ENCODE measurements at regions not wholly inside any gene's neighbourhood (a gene's known extent, or its start where the extent isn't known, plus 50 kb on each side); places are given as distances from the start of the nearest gene placed in this dataset.

DNA sequence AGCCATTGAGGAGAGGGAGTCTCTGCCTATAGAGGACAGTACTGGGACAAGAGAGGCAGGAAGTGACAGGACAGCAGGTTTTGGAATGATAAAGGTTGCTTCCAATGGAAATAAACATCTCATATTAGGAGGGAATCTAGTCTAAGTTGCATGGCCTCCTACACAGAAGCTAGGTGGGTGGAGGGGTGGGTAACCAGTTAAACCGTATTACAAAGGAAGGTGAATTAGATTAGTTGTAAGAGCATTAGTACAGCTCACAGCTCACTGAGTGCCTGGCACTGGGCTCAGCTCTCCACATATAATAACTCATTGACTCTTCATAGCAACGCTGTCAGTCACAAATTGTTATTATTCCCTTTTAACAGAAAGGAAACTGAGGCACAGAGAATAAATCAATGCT lies 468.1 kb downstream of the PTPRU start:
- no peak for DNase-seq

DNA sequence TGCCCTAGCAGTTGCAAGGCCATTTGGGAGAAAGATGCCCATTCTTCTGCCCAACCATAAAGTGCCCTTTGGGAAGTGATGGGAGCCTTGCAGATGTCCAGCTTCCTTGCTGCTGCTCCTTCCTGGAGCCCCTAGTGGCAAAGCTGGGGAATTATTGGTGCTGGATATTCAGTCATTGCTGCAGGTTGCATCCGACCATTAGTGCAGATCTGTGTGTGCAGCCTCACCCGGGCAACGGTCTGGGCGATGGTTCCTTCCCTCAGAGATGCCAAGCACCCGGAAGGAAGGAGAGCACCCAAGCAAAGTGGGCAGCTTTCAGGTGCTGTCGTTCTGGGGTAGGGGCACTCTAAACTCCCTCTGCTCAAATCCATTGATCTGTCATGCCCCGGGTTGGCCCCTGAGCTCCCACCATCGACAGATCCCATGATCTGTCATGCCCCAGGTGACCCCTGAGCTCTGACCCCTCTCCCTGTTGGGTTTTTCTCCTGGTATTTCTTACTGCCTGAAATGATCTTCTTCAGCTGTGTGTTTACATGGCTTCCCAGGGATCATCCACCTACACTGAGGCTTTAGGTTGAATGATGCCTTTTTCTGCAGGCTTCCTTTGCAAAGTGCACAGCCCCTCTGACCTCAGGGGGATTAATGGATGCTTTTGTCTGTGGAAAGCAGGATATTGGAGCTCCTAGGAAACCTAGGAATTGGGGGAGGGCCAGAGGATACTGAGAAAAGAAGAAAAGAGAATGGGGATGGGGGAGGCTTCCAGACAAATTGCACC lies 467.5 kb downstream of the PTPRU start:
- peak; percentile 9 for DNase-seq

DNA sequence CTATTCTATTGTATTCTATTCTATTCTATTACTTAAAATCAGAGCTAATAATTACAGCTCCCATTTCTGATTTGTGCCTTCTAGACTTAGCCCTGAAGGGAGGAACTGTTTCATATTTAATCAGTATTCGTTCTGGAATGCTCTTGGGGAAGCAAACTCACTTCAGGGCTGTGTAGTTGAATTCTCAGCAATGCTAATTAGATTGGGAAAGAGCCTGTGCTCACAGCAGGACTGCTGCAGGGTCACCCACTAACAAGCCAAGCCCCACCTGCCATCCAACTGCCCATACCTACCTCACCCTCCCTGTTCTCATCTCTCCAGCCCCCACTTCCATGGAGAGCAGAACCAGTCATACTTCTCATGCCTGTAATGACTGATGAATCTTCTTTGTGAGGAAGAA lies 464.2 kb downstream of the PTPRU start:
- no peak for DNase-seq

DNA sequence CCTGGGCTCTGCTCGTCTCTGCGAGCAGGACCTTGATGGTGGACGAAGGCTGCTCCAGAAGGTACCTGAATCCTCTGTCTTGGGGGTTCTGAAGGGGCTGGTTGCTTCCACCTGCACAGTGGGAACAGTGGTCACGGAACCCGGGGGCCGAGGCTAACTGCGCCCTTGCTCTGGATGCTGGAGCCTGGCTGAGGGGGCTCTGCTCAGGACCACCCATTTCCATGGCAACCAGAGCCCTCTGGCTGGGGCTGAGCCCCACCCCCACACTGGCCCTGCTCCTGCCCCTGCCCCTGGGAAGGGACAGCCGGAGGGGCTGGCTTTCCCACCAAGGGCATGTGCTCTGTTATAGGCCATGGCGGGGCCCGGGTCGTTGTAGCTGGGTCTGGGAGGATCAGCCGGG lies 462.3 kb downstream of the PTPRU start:
- no peak for DNase-seq

DNA sequence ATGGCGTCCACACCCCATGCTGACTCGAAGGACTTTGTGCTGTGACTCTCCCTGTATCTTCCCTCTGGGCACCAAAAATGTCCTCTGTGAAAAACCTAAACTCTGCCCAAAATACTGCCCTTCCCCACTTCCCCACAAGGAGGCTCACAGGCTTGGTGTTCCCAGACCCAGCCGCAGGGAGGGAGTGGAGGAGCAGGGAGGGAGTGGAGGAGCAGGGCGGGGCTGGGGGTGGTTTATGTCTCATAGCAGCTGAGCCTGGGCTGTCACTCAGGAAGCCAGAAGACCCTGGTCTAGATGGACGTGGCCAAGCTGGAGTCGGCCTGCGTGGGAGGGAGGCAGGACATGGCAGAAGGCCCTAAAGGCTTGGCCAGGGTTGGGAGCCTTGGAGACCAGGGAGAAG lies 461.7 kb downstream of the PTPRU start:
- DNase-seq, result no peak

DNA sequence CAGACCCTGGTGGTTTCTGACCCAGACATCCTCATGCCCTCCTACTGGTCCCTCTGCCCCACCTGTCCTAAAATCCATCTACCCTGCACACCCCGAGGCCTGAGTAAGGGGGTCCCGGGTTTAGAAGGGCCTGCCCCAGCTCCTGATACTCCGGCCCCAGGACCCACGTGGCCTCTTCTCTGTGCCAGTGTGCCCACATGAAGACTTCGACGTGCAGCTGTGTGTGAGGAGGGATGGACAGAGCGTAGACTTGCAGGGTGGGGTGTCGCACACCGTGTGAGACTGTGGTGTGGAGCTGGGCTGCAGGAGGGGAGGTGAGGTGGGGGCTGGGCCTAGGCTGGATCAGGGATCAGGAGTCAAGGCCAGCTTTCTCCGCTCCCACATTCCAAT lies 461.1 kb downstream of the PTPRU start:
- no peak for DNase-seq

DNA sequence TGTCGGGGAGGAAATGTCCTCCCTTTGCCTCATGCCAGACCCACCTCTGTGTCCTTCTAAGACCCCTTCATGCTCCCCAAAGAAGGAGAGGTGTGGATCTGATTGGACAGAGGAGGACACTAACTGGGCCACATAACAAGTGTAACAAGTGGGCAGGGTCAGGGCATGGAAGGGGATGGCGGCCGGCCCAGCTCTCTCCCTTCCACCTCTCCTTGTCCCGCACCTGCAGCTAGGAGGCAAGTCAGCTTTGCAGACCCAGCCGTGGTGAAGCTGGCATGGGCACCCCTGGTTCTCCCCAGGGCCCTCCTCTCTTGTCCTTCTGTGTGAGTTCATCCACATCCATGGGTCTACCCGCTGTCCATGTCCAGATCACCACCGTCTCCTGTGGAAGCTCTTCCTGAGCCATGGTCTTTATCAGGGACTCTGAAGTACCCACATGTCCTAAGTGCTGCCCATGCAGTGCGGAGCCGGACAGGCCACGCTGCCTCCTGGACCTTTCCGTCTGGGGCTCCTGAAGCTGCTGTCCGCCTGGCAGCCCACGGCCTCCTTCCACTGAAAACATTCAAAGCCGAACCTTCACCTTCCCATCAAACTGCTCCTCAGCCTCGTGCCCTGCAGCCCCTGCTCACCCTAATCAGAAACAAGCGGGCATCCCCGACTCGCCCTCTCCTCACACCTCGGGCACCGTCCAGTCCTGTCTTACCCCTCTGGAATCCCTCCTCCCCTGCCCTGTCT lies 460.5 kb downstream of the PTPRU start:
- no peak for DNase-seq

DNA sequence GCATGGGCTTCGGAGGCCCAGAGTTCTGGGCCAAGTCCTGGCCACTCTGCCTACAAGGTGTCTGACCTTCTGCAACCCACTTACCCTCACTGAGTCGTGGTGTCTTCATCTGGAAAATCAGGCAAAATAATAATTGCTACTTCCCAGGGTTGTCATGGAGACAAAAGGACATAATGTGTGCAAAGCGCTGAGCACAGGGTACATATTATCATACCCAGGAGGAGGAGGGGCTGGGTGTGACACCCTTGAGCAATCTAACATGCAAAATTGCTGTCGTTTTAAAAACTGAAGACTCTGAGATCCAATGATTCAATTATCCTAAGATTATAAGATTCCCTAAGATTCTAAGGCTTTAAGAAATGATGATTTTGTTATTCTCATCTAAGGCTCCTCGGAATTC lies 459.5 kb downstream of the PTPRU start:
- no peak for DNase-seq

DNA sequence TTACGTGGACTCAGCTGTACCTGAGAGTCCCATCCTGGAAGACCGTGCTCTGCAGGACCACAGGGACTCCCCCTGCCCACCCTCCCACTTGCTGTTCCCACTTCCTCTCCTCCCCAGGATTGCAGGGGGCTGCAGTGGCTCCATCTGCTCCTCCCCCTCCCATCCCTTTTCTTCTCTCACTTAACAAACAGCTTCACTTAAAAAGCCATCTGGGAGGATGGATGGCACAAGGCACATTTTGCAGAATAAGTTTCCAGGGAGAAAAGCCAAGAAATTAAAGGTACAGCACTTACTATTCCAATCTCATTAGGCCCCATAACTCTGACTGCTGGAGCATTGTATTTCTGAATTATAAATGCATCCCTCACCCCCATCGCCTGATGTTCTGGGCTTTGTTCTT lies 458.7 kb downstream of the PTPRU start:
- DNase-seq, result no peak

DNA sequence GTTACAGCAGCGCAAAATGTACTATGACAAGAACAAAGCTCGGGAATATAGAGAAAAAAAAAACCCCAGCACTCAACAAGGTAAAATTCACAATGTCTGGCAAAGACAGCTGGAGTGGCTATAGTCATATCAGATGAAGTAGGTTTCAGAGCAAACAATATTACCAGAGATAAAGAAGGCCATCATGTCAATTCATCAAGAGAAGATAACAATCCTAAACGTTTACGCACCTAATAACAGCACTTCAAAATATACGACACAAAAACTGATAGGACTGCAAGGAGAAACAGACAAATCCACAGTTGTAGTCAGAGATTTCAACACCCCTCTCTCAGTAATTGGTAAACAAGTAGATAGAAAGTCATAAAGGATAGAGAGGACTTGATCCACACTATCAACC lies 455.2 kb downstream of the PTPRU start:
- no peak for DNase-seq

DNA sequence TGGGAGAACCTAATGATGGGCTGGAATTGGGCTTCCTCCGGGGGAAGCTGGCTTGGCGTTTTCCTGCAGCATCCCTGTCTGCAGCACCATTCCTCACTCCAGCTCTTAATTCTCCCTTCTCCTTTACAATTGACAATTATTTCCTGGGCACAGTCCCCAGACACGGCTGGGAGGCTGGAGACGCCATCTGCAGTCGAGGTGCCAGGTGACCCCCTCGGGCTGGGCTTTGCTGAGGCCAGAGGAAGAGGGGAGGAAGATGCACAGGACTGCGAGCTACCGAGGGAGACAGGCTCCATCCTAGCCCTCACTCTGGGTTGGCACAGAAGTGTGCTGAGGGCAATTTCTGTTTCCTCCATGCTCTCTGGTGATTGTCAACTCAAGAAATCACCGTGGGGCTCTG lies 453.8 kb downstream of the PTPRU start:
- no peak for DNase-seq

DNA sequence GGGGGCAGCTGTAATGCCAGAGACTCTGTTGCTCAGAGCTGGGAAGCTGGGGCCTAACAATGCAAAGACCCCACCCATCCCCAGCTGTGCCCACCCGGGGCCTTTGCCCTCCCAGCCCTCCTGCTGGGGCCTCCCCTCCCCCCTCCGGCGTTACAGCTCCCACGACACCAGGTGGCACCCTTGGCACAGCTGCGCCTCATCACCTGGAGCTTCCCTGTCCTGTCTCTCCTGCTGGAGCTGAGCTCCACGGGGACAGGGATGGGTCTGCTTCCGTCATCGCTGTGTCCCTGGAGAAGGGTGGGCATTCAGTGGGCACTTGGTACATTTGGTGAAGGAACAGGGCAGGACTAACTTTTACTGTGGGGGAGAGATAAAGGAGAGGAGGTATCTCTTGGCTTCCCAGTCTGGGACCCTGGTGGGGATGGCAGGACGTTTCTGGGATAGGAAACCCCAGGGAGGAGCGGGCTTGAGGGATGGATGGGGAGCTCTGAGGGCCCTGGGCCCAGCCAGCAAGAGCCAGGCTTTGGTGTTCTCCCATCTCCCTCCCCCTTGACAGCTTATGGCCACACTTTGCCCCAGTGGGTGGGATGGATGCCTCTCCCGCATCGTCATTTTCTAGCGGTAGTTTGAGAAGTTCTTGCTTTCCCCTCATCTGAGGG lies 453.2 kb downstream of the PTPRU start:
- no peak for DNase-seq

DNA sequence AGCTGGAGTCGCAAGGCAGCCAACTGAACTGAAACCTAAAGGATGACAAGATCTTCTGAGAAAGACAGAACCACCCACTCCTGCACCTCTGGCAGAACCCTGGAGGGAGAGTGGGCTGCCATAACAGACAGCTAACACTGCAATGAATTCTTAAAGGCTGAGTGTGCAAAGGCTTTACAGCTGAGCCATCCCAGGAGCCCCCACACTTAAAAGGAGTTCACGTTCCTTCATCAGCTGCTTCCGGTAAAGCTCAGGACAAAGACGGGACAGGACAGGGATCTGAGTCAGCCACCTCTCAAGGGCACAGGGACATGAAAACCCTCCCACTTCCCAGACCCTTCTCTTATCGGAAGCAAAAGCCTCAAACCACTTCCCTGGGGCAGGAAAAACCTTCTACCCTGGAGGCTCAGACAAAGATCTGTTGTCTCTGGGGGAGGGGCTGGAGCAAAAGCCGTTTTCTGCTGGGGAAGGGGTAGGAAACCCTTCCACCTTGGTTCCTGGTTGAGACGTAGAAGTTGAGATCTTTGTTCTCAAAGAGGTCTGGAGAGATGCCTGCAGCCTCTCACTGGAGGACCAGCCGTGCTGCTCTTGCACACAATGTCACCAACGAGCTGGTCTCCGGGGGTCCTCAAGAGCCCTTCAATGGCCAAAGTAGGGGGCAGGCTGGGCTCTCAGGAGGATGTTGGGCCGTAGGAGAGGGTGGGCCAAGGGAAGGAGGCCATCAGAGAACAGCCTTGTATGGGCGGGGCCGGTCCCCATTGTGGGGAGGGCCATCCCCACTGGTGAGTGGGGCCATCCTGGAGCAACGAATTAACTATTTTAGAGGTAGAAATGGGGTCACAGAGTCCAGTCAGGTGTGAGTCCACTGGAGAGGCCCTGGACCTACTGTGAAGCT lies 452.4 kb downstream of the PTPRU start:
- peak; percentile 28 for DNase-seq

DNA sequence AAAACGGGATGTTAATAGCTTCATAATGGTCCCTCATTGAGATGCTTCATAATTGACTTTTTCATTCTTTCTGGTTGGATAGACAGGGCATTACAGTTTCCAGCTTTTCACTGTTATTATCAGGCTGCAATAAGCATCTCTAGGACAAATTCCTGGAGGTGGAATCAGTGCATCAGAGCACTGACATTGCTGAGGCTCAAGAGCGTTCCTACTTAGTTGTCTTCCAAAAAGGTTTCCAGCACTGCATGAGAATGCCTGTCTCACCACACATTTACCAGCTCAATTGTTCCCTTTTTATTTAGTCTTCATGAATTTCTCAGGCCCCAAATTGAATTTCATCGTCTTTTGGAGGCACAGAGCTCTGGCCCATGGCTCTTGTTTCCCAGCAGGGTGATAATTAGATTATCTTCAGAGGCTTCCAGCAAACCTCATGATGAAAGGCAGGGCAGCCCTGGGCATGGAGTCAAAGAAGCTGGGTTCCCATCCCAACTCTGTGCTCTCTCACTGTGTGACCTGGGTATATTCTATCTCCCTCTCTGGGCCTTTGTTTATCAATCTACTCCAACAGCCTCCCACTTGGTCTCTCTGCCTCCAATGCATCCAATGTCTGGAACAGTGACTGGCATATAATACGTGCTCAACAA lies 451.4 kb downstream of the PTPRU start:
- DNase-seq, result no peak

DNA sequence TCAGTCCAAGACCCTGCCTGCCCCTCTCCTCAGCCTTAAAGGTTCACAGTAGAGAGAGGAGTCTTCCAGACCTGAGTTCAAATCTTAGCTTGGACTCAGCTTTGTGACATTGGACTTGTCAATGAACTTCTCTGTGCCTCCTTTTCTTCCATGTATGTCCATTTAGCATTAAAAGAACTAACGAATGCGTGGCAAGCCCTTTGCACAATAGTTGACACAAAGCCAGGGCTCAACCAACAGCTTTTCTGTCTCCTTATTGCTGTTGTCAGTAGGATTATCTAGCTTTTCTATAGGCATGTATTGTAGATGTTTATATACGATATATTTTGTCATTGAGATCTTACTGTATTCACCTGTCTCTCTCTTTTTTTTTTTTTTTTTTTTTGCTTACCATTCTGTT lies 450.8 kb downstream of the PTPRU start:
- DNase-seq, result no peak

DNA sequence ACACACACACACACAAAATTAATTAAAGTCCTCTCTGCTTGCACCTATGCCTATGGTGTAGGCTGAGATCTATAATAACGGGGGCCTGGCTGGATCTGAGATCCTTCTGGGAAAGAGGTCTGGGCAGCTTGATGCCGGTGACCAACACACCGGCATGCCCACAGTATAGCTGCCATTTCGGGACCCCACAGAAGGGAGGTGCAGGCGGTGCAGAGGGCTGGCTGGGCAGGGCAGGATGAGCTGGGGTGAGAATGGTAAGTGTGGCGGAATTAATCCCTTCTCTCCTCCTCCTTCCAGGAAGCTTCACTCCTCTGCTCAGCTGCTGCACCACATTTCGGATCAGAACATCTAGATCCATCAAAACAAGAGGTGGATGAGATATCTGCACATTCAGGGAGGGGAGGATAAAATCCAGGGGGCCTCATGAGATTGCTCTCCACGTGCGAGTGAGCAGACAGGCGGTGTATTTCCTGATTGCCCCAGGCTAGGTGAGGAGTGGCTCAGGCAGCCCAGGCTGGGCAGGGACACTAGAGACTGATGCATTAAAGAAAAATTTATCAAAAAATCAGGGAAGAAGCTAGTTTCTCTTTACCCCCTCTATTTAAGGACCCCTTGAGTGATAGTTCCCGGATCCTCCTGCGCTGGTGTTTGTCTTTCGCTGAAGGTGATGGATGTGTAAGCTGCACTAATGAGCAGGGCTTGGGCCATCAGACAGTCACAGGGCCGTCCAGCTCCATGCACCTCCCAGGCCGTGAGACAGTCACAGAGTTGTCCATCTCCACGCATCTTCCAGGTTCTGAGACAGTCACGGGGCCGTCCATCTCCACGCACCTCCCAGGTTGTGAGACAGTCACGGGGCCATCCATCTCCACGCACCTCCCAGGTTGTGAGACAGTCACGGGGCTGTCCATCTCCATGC lies 449.9 kb downstream of the PTPRU start:
- no peak for DNase-seq

DNA sequence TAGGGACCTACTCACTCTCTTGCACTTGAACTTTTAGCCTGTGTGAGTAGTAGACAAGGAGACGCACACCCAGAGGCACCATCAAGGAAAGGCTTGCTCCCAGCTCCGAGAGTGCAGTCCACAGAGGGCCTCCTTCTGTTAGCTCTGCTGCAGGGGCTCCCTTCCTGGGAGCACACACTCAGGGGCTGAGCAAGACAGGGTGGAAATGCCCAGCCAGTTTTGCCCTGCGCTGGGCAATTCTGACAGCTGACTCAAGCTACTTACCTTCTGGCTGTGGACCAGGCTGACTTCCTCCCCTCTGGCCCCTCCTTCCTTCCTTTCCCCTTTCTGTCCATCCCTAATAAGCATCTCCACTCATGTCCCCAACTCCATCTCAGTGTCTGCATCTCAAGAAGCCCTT lies 449.1 kb downstream of the PTPRU start:
- DNase-seq, result no peak

DNA sequence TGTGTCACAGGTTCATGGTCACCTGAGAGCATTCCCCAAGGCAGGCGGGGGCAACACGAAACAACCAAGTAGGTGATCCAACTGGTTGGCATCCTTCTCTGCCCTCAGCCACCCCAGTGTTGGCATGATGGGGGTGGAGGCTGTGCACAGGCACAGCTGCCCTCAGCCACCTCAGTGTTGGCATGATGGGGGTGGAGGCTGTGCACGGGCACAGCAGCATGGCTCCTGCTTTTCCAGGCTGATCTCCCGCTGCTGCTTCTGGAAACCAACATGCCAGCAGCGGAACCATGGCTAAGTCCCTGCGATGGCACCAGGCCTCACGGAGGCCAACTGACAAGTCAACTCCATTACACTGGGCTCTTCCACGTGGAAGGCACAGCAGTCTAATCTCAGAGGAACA lies 447.8 kb downstream of the PTPRU start:
- DNase-seq, result no peak

DNA sequence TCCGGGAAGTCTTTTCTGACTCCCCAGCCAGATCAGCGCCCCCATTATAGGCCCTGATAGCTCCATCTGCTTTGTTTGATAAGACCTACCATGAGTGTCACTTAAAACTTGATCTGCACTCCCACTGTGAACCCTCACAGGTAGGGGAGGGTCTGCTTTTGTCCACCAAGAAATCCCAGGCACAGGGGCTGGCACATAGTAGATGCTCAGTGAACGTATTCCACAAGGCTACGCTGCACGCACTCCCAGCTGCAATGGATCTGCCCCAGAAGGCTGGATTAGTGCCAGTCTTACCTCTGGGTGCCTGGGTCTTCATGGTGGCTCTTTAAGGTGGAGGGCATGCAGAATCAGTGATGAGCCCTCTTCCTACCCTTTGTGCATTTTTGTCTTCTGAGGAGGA lies 447.1 kb downstream of the PTPRU start:
- DNase-seq, result no peak

DNA sequence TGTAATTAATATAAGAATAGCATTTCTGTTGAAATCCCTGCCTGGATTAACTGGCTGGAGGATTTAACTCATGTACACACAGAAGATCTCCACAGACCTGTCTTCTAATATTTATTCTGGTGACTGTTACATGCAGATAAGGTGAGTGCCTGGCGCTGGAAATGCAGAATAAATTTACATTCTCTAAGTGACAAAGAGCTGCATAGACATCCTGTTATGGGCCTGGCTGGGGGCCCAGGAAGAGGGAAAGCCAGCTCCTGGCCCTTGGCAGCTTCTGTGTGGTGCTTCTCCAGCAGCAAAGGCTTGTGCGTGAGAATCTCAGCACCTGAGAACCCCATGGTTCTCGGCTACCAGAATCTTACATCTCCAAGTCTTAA lies 446.6 kb downstream of the PTPRU start:
- no peak for DNase-seq

DNA sequence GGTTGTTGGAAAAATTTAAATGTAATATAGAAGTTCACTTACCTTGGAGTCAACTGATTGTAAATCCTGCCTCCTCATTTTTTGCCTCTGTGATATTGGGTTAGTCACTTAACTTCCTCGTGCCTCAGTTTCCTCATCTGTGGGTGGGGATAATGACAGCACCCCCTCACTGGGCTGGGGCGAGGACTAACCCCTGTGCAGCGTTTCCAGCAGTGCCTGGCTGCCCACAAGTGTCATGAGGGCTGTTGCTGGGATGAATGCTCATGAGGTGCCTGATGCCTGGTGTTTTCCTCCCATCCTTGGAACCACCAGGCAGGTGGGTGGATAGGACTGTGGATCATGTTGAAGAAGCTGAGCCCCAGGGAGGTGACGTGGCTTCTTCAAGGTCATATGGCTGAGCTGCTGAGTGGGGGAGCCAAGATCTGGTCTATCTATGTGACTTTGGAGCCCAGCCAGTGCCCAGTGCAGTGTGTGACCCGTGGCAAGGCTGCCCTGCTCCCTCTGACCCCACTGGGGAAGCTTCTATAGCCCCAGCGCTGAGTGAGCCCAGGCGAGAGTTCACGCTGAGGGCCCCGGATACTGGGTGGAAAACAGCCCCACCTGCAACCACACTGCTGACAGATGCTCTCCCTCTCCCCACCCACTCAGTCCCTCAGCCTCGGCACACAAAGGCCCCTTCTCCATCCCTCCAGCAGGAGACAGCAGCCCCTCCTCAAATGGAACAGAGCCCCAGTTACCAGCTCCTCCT lies 446.0 kb downstream of the PTPRU start:
- DNase-seq, result no peak
